ENCODE measurements at regions not wholly inside any gene's neighbourhood (a gene's known extent, or its start where the extent isn't known, plus 50 kb on each side); places are given as distances from the start of the nearest gene placed in this dataset.

DNA sequence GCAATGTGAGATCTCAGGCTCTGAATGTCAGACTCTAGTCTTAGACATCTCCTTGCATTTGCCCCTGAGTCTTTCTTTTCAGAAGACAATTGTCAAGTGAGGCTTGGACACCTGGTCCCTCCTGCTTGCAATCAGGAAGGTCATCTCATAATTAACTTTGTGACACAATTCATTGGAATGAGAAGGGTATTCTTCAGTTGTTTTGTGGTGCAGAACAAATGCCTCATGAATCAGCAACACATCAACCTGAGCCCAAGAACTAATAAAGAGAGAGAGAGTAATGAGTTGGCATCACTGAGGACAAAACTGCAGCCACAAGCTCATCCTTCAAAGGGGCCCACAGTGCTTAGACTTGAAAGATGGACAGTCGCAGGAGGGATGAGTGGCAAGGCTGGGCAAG is 375.8 kb downstream of the INSC start:
- no peak for DNase-seq

DNA sequence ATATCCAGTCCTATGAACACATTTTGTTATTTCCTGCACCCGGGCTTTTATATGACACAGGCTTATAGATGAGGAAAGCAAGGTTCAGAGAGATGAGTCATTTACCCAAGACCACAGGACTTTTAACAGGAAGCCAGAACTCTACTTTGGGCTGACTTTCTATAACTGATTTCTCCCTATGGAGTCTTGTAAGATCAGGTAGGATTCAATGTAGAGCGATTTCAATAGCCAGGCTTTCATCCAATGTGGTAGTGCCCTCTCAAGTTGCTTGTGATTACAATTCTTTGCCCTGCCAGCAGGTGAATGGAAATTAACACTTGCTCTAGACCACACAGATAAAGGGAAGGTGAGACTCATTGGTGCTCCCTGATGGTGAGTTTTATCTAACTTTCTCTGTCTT is 378.3 kb downstream of the INSC start:
- no peak for DNase-seq

GRCh38 chr11:15493921-15494620 is 379.3 kb downstream of the INSC start:
- DNase-seq: no peak

DNA sequence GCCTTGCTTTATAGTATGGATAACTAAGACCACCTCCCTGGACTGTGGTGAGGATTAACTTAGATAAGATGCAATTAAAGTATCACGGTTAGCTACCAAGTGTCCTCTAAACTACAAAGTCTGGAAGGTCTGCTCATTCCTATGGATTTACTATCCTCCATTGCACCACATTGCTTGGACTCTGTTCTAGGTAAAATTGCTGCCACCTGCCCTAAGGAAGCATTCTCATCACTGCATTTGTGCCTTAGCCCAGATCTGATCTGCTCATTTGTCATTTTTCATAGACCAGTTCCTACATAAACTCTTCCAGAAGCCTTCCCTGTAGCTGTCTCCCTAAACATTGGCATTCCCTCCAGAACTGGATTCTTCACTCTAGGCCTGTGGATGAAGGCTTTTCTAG is 380.0 kb downstream of the INSC start:
- no peak for DNase-seq

GRCh38 chr11:15495462-15495861 is 380.7 kb downstream of the INSC start:
- DNase-seq: no peak

DNA sequence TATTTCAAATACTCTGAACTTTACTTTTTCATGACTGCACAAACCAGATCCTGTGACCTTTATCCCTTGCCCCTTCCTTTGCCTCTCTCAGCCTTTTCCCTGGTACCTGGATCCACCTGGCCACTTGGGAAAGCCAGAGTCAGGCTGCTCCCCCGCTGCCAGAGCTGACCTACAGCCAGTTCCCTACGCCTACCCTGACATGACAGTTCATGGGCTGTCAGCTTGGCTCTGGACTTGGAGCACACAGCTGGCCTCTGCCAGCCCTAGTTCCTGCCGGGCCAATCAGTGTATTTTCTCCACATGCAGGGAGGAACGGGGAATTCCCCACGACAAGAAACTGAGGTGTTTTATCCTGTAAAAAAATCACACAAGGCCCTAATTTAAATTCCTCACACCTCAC is 382.6 kb downstream of the INSC start:
- no peak for DNase-seq

DNA sequence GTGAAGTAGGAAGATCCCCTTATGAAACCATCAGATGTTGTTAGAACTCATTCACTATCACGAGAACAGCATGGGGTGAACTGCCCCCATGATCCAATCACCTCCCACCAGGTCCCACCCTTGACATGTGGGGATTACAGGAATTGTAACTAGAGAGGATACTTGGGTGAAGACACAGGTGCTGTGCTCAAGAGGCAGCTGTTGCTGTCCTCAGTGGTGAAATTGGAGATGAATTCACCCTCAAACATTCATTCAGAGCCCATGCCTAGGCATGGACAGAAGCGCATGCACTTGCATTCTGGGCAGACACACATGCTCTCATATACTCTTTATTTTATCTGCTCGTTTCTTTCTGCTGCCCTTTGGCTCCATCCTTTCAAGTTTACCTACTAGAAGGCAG is 385.0 kb downstream of the INSC start:
- no peak for DNase-seq

DNA sequence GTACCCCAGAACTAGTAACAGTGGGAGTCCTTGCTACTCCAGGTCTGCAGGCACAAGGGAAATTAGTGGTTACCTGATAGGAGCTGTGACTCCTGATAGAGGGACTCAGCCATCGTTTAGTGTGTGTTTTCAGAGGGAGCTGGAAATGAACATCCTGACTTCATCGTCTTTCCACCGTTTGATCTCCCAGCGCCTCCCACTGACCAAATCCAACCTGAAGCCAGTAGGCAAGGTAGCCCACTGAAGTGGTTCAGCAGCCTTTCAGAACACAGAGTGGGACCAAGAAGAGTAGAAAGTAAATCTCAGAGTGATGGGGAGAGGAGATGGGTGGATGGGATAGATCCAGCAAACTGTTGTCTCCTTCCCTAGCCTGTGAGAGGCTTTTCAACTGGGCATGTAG is 385.9 kb downstream of the INSC start:
- DNase-seq: no peak

- no peak for DNase-seq
Observed at GRCh38 chr11:15501566-15501965, 386.8 kb downstream of the INSC start.

GRCh38 chr11:15505155-15505554 is 390.4 kb downstream of the INSC start:
- no peak for DNase-seq

DNA sequence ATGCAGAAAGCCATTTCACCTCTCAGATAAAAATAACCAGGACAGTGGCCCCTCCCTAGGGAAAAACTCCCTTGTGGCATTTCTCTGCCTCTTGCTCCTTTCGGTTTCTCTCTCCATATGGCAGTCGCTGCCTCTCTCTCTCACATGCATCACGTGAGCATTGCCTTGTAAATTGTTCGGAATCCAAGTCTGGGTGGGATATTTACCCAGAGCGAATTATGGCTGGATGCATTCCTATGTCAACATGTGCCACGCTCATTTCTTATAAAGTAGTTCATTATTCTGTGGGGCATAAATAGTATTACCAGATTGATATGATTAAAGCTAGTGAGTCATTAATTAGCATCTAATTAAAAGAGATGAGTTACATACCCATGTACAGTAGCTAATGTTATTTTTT is 392.9 kb downstream of the INSC start:
- DNase-seq: no peak

GRCh38 chr11:15509082-15509481 is 394.4 kb downstream of the INSC start:
- DNase-seq: no peak

GRCh38 chr11:15519124-15519791 is 404.5 kb downstream of the INSC start:
- no peak for DNase-seq

GRCh38 chr11:15519911-15520310 is 405.2 kb downstream of the INSC start:
- DNase-seq: no peak

DNA sequence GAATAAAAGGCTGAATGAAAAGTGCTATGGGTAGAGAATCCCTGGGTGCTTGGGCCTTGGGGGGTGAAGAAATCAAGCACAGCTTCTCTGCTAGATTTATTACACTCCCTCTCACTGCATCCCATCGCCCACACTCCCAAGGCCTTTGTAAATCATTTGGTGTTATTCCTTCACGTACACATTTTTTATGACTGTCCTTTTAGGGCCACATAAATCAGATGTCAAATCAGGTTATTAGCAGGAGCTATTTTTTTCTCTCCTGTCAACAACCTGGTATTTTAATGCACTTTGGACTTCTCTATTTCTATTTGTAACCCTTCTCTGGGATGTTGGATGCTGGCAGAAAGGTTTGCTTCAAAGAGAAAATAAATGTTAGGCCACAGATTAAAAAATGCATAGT is 408.8 kb downstream of the INSC start:
- DNase-seq: no peak

DNA sequence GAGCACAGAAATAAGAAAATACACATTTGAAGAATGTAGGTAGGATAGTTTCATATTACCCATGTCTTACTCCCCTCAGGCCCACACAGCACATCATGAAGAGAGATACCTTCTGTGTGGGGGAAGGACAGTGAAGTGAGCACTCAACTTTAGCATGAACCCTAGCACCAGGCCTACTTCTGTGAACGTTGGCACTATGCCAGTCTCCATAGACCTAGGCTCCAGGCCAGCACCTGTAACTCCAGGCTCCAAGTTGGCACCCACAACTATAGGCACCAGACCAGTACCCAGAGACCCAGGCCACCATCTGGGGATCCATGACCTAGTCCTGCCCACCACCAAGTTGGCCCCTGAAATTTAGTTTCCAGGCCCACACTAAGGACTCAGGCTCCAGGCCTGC is 410.9 kb downstream of the INSC start:
- DNase-seq: no peak

GRCh38 chr11:15526032-15526431 is 411.3 kb downstream of the INSC start:
- no peak for DNase-seq

DNA sequence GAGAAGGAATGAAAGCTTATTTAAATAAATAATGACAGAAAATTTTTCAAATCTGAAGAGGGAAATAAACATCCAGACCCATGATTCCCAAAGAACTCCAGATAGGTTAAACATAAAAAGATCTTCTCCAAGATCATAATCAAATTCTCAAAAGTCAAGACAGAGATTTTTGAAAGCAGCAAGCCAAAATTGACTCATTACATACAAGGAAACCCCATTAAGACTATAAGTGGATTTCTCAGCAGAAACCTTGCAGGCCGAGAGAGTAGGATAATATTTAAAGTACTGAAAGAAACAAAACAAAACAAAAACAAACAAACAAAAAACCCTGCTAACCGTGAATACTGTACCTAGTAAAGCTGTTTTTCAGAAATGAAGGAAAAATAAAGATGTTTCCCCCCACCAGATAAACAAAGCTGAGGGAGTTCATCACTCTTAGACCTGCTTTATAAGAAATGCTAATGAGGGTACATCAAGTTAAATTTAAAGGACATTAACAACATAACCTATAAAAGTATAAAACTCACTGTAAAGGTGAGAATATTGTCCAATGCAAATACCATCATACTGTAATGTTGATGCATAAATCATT is 412.2 kb downstream of the INSC start:
- DNase-seq: no peak

DNA sequence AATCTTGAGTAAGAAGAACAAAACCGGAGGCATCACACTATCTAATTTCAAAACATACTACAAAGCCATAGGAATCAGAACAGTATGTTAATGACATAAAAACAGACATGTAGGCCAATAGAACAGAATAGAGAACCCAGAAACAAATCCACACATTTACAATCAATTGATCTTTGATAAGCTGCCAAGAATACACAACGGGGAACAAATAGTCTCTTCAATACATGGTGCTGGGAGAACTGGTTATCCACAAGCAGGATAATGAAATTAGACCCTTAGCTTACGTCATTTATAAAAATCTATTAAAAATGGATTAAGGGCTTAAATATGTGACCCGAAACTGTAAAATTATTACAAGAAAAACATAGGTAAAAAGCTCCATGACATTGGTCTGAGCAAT is 417.7 kb downstream of the INSC start:
- DNase-seq: no peak

DNA sequence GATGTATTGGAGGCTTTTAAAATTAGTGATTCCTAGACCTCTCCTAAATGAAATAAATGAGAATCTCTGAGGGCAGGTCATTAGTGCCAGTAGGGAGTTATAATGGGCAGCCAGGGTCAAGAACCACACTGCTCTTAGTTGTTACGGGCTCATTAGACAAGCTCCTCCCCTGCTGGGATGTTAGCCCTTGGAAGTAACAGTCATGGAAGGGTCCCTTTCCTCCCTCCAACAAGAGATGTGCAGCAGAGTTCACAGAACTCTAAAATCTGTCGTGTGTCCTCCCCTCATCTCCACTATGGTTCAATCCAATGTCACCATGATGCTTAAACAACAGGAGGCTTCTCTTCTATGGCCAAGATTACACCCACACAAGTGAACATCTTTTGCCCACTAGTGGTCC is 419.5 kb downstream of the INSC start:
- DNase-seq: no peak

GRCh38 chr11:15535414-15535813 is 420.7 kb downstream of the INSC start:
- DNase-seq: no peak

DNA sequence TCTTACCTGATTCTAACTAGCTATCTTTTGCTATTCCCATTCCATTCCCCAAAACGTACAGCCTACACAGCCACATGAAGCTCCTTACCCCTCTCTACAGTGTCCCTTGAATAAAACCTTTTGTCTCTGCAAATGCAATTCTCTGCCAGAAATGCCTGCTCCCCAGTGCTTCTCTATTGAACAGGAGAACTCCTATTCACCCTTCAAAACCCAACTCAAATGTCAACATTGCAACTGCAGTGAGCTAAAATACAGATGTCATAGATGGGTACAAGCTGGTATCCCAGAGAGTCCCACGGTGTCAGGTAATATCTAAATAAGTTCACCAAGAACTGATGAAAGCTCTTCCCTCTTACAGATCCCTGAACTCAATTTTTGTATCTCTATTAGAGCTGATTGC is 421.7 kb downstream of the INSC start:
- DNase-seq: no peak

DNA sequence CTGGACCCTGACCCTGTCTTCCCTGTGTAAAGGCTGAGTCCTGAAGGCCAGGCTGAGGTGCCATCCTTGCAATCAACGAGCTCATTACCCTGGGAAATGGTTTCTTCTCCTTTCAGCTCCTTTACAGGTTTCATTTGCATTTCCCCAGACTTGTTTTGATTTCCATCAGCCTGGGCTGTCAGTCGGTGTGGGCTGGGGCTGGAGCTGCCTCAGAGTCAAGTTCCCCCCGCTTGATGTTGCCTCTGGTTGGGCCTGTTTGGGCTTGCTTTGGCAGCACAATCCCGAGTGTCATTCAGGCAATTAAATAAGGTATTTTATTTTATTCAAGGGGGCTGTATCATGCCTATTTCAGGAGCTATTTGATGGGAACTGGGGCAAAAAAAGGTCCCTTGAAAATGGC is 424.9 kb downstream of the INSC start:
- DNase-seq: no peak

GRCh38 chr11:15541079-15541478 is 426.4 kb downstream of the INSC start:
- no peak for DNase-seq

DNA sequence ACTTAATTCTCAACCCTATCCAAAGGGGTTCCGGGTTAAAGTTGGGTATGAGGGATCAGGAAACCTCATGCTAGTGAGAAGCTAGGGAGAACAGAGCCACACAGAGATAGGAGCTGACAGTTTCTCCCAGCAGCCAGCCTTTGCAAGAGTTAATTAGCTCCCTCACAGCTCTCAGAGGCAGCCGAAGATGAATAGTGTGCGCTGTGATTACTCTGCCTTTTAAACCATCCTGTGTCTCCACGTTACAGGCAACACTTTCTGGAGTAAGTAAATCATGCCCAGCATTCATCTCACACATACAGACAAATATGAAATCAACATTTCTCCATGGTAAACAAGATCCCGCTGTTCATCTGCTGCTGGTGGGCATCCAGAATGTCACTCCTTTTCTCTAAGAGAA is 429.6 kb downstream of the INSC start:
- no peak for DNase-seq
